SK-N-SH (cell line): ENCODE measurements at regions not wholly inside any gene's neighbourhood (a gene's known extent, or its start where the extent isn't known, plus 50 kb on each side); places are given as distances from the start of the nearest gene placed in this dataset.

Source experiments
- CTCF ChIA-PET: fragments of 300-600, 350-600 bp; formaldehyde crosslinking; extraction: SDS; loops from one replicate; lab custom pipeline; 2021; lab: Yijun Ruan, JAX
- POLR2A ChIA-PET: fragments of 350-600 bp; sonication (Branson Sonifier 250); formaldehyde crosslinking; extraction: SDS; loops from one replicate; lab custom pipeline; 2020; ENCODE audit warnings: antibody characterized with exemption, inconsistent platforms; lab: Yijun Ruan, JAX
- DNase-seq: peaks from one replicate; pipeline ENCODE4 v3.0.0; 2012
- H2AFZ ChIP-seq: fragments of 200-600 bp; sonication (generic); 2 replicates; pipeline ENCODE4 v1.8.1; 2016; ENCODE audit warnings: antibody characterized with exemption, mild to moderate bottlenecking, low read depth
- H3F3A ChIP-seq: fragments of 200-600 bp; sonication (generic); replicated peaks from 2 replicates; pipeline ENCODE3; 2016; ENCODE audit warnings: antibody characterized with exemption, mild to moderate bottlenecking; ENCODE audit not compliant: insufficient read depth
- H3K27ac ChIP-seq, 2 experiments: fragments of 200-500 bp in 1 of 2; fragments of 200-600 bp in 1 of 2; sonication (Bioruptor generic) in 1 of 2; sonication (generic), shearing (Covaris generic) in 1 of 2; 2 replicates each; pipeline versions ENCODE4 v1.5.1 to v1.6.1; 2014 to 2016; ENCODE audit warnings: low read depth in 2 of 2, inconsistent platforms in 1 of 2, low read length in 1 of 2, mild to moderate bottlenecking in 1 of 2, mixed read lengths in 1 of 2
- H3K27me3 ChIP-seq: fragments of 200-600 bp; sonication (generic), shearing (Covaris generic); 2 replicates; pipeline ENCODE4 v1.6.1; 2016; ENCODE audit warnings: mixed run types; ENCODE audit not compliant: insufficient read depth
- H3K36me3 ChIP-seq, 2 experiments: fragments of 200-500 bp in 1 of 2; fragments of 200-600 bp in 1 of 2; sonication (Bioruptor generic) in 1 of 2; sonication (generic) in 1 of 2; replicated peaks in 1 of 2; 2 replicates each; pipeline versions ENCODE3 to v1.5.1; 2014 to 2016; ENCODE audit warnings: low read length in 1 of 2, mild to moderate bottlenecking in 1 of 2; ENCODE audit not compliant: insufficient read depth in 2 of 2, control insufficient read depth in 1 of 2
- H3K4me1 ChIP-seq, 2 experiments: fragments of 200-500 bp in 1 of 2; fragments of 200-600 bp in 1 of 2; sonication (Bioruptor generic) in 1 of 2; sonication (generic), shearing (Covaris generic) in 1 of 2; 2 replicates each; pipeline versions ENCODE4 v1.5.1 to v1.6.1; 2014 to 2016; ENCODE audit warnings: low read depth in 1 of 2, low read length in 1 of 2, mixed run types in 1 of 2; ENCODE audit not compliant: insufficient read depth in 2 of 2, control insufficient read depth in 1 of 2
- H3K4me2 ChIP-seq: fragments of 200-600 bp; sonication (generic), shearing (Covaris generic); 2 replicates; pipeline ENCODE4 v1.6.1; 2017; ENCODE audit warnings: mixed run types
- H3K4me3 ChIP-seq, 2 experiments: fragments of 200-500 bp in 1 of 2; fragments of 200-600 bp in 1 of 2; sonication (Bioruptor generic) in 1 of 2; sonication (generic), shearing (Covaris generic) in 1 of 2; 2 replicates each; pipeline versions ENCODE4 v1.5.1 to v1.8.1; 2014 to 2016; ENCODE audit warnings: low read depth in 2 of 2, inconsistent platforms in 1 of 2, low read length in 1 of 2, mild to moderate bottlenecking in 1 of 2, mixed read lengths in 1 of 2, moderate library complexity in 1 of 2
- H3K79me2 ChIP-seq: fragments of 200-600 bp; sonication (generic); 2 replicates; pipeline ENCODE4 v1.8.1; 2017; ENCODE audit warnings: mild to moderate bottlenecking; ENCODE audit not compliant: insufficient read depth
- H3K9ac ChIP-seq: fragments of 200-600 bp; sonication (generic); 2 replicates; pipeline ENCODE4 v1.6.1; 2017; ENCODE audit warnings: mixed run types
- H3K9me2 ChIP-seq: fragments of 200-600 bp; sonication (generic); 2 replicates; pipeline ENCODE4 v1.6.1; 2017; ENCODE audit warnings: mixed run types
- H3K9me3 ChIP-seq: fragments of 200-600 bp; sonication (generic); 2 replicates; pipeline ENCODE4 v1.6.1; 2017; ENCODE audit warnings: mixed run types, mild to moderate bottlenecking, moderate library complexity
- H4K20me1 ChIP-seq: fragments of 200-600 bp; sonication (generic); 2 replicates; pipeline ENCODE4 v1.6.1; 2017; ENCODE audit warnings: mild to moderate bottlenecking, mixed run types; ENCODE audit not compliant: insufficient read depth
- CHD2 ChIP-seq: fragments of 150-350 bp; IDR thresholded peaks from 2 replicates; pipeline ENCODE4 v1.6.1; 2018; ENCODE audit warnings: low read length; ENCODE audit not compliant: partially characterized antibody
- ELF1 ChIP-seq: IDR thresholded peaks from 2 replicates; pipeline ENCODE4 v1.4.0; 2012
- EZH2phosphoT487 ChIP-seq: fragments of 200-600 bp; sonication (generic); IDR thresholded peaks from 2 replicates; pipeline ENCODE4 v1.6.1; 2017; ENCODE audit warnings: low read depth, mixed run types, mild to moderate bottlenecking, antibody characterized with exemption, moderate library complexity, borderline replicate concordance
- FOSL2 ChIP-seq: IDR thresholded peaks from 2 replicates; pipeline ENCODE4 v1.4.0; 2012; ENCODE audit warnings: low read depth, mild to moderate bottlenecking, moderate library complexity, borderline replicate concordance
- GABPA ChIP-seq: IDR thresholded peaks from 2 replicates; pipeline ENCODE4 v1.4.0; 2012; ENCODE audit warnings: low read depth, mild to moderate bottlenecking
- JUND ChIP-seq: IDR thresholded peaks from 2 replicates; pipeline ENCODE4 v1.4.0; 2012
- NFIC ChIP-seq: IDR thresholded peaks from 2 replicates; pipeline ENCODE4 v1.4.0; 2012; ENCODE audit warnings: borderline replicate concordance
- NRF1 ChIP-seq: IDR thresholded peaks from 2 replicates; pipeline ENCODE4 v1.6.1; 2012; ENCODE audit warnings: low read depth, mild to moderate bottlenecking, low read length
- RAD21 ChIP-seq: IDR thresholded peaks from 2 replicates; pipeline ENCODE4 v1.6.1; 2012; ENCODE audit warnings: mild to moderate bottlenecking, low read length
- RCOR1 ChIP-seq: fragments of 150-350 bp; IDR thresholded peaks from 2 replicates; pipeline ENCODE4 v1.6.1; 2017; ENCODE audit warnings: antibody characterized with exemption, low read length
- RFX5 ChIP-seq: IDR thresholded peaks from 2 replicates; pipeline ENCODE4 v1.6.1; 2012; ENCODE audit warnings: mild to moderate bottlenecking, improper control_type of control experiment, low read length
- SMC3 ChIP-seq: IDR thresholded peaks from 2 replicates; pipeline ENCODE4 v1.6.1; 2012; ENCODE audit warnings: low read depth, low read length, improper control_type of control experiment
- TEAD4 ChIP-seq: IDR thresholded peaks from 2 replicates; pipeline ENCODE4 v1.4.0; 2012; ENCODE audit warnings: mild to moderate bottlenecking, borderline replicate concordance; ENCODE audit not compliant: insufficient read depth
- YY1 ChIP-seq: IDR thresholded peaks from 2 replicates; pipeline ENCODE4 v1.4.0; 2012; ENCODE audit warnings: low read depth, mild to moderate bottlenecking
- WGBS: methylation state at CpG from one replicate; pipeline ENCODE4 v1.1.6; 2017; ENCODE audit warnings: low lambda C conversion rate; 5-methylcytosine and 5-hydroxymethylcytosine counted together
- TF ChIP-seq, protein P1 (sequence below): fragments of 200-600 bp; sonication (generic); IDR thresholded peaks from 2 replicates; pipeline ENCODE4 v1.6.1; 2017; ENCODE audit warnings: antibody characterized with exemption, mild to moderate bottlenecking, moderate library complexity
- TF ChIP-seq, protein P2 (sequence below): IDR thresholded peaks from 2 replicates; pipeline ENCODE4 v1.4.0; 2012; ENCODE audit warnings: low read depth, borderline replicate concordance
- TF ChIP-seq, protein P3 (sequence below): IDR thresholded peaks from 2 replicates; pipeline ENCODE4 v1.4.0; 2012; ENCODE audit warnings: low read depth, borderline replicate concordance
- TF ChIP-seq, protein P4 (sequence below): fragments of 150-350 bp; IDR thresholded peaks from 2 replicates; pipeline ENCODE4 v1.6.1; 2016; ENCODE audit warnings: mild to moderate bottlenecking, low read depth, low read length
- TF ChIP-seq, protein P5 (sequence below): IDR thresholded peaks from 2 replicates; pipeline ENCODE4; 2012

DNA sequence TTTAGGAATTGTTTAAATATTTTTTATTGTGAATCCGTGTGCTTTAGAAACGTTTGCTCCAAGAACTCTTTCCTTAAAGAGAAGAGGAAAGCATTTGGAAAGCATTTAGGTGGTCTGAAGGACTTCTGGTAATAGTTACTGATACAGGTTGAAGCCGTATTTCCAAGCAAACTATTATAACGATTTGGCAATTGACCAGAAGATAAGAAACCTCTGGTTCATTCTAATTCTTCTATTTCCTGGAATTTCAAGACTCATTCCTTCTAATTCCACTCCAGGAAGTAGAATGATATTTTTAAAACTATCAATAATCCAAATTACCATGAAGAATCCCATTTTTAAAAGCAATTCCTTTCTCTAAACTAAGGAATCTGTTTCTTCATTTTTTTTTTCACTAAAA is 158.9 kb upstream of the AGR3 start:
- no peaks in the 10 kb centered on the region for H3K36me3 ChIP-seq
- DNase-seq = no peak
- H3K27me3 ChIP-seq = peaks cover 10% of the 10 kb centered on the region
- no peak overlapping the region for H2AFZ ChIP-seq
- H4K20me1 ChIP-seq = no peaks in the 10 kb centered on the region
- H3K4me3 ChIP-seq = no peak overlapping the region
- POLR2A ChIA-PET = no interaction called here
- H3K9ac ChIP-seq = no peak overlapping the region
- CTCF ChIA-PET = no interaction called here
- peaks cover 0 to 5% of the 10 kb centered on the region in 2 experiments; a peak in 1 of 4 replicates for H3K4me1 ChIP-seq
- no peaks in the 10 kb centered on the region for H3K9me2 ChIP-seq
- no peak overlapping the region for H3K4me2 ChIP-seq
- no peaks in the 10 kb centered on the region for H3K79me2 ChIP-seq
- no peak overlapping the region for H3K27ac ChIP-seq
- TF ChIP-seq, protein P1, sequence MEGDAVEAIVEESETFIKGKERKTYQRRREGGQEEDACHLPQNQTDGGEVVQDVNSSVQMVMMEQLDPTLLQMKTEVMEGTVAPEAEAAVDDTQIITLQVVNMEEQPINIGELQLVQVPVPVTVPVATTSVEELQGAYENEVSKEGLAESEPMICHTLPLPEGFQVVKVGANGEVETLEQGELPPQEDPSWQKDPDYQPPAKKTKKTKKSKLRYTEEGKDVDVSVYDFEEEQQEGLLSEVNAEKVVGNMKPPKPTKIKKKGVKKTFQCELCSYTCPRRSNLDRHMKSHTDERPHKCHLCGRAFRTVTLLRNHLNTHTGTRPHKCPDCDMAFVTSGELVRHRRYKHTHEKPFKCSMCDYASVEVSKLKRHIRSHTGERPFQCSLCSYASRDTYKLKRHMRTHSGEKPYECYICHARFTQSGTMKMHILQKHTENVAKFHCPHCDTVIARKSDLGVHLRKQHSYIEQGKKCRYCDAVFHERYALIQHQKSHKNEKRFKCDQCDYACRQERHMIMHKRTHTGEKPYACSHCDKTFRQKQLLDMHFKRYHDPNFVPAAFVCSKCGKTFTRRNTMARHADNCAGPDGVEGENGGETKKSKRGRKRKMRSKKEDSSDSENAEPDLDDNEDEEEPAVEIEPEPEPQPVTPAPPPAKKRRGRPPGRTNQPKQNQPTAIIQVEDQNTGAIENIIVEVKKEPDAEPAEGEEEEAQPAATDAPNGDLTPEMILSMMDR = no peak
- TF ChIP-seq NRF1 (no peak), SMC3 (no peak), GABPA (no peak), CHD2 (no peak), RFX5 (no peak), EZH2phosphoT487 (no peak), YY1 (no peak)
- TF ChIP-seq, protein P2, sequence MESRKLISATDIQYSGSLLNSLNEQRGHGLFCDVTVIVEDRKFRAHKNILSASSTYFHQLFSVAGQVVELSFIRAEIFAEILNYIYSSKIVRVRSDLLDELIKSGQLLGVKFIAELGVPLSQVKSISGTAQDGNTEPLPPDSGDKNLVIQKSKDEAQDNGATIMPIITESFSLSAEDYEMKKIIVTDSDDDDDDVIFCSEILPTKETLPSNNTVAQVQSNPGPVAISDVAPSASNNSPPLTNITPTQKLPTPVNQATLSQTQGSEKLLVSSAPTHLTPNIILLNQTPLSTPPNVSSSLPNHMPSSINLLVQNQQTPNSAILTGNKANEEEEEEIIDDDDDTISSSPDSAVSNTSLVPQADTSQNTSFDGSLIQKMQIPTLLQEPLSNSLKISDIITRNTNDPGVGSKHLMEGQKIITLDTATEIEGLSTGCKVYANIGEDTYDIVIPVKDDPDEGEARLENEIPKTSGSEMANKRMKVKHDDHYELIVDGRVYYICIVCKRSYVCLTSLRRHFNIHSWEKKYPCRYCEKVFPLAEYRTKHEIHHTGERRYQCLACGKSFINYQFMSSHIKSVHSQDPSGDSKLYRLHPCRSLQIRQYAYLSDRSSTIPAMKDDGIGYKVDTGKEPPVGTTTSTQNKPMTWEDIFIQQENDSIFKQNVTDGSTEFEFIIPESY = no peak
- TF ChIP-seq, protein P3, sequence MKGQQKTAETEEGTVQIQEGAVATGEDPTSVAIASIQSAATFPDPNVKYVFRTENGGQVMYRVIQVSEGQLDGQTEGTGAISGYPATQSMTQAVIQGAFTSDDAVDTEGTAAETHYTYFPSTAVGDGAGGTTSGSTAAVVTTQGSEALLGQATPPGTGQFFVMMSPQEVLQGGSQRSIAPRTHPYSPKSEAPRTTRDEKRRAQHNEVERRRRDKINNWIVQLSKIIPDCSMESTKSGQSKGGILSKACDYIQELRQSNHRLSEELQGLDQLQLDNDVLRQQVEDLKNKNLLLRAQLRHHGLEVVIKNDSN = no peak
- H3F3A ChIP-seq = no peaks in the 10 kb centered on the region
- H3K9me3 ChIP-seq = no peaks in the 10 kb centered on the region
- WGBS = 6% methylated on average over 4 of the region's 4 CpGs

DNA sequence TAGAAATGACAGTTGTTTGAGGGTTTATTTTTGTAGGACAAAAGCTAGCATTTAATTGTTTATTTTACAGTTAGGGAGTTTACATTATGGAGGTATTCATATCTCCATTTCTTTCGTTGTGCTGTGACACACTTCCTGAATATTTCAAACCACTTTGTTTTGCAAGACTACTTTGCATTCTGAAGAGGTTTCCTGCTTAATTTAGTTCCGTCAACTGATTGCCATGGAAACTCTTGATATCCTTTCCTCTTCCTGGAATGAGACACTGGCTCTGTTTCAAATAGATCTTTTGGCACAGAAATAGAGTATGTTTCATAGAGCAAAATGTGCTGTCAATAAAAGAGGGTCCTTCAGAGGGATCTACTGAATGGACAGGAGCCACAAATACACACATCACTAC is 159.5 kb upstream of the AGR3 start:
- Histone ChIP-seq H3K36me3 (no peaks in the 10 kb centered on the region), H3F3A (no peaks in the 10 kb centered on the region), H2AFZ (no peak overlapping the region), H3K9me2 (no peaks in the 10 kb centered on the region), H4K20me1 (no peaks in the 10 kb centered on the region), H3K27me3 (peaks cover 10% of the 10 kb centered on the region), H3K4me1 (peaks cover 0 to 5% of the 10 kb centered on the region in 2 experiments; a peak in 1 of 4 replicates), H3K9me3 (no peaks in the 10 kb centered on the region), H3K4me3 (no peak overlapping the region), H3K27ac (no peak overlapping the region), H3K4me2 (no peak overlapping the region), H3K9ac (no peak overlapping the region), H3K79me2 (no peaks in the 10 kb centered on the region)
- TF ChIP-seq RFX5 (no peak), JUND (no peak), NRF1 (no peak), TEAD4 (no peak), FOSL2 (no peak), CHD2 (no peak), GABPA (no peak), EZH2phosphoT487 (no peak), SMC3 (no peak), NFIC (no peak), RAD21 (no peak), ELF1 (no peak), RCOR1 (no peak)
- TF ChIP-seq, protein P4, sequence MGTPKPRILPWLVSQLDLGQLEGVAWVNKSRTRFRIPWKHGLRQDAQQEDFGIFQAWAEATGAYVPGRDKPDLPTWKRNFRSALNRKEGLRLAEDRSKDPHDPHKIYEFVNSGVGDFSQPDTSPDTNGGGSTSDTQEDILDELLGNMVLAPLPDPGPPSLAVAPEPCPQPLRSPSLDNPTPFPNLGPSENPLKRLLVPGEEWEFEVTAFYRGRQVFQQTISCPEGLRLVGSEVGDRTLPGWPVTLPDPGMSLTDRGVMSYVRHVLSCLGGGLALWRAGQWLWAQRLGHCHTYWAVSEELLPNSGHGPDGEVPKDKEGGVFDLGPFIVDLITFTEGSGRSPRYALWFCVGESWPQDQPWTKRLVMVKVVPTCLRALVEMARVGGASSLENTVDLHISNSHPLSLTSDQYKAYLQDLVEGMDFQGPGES = no peak
- TF ChIP-seq, protein P5, sequence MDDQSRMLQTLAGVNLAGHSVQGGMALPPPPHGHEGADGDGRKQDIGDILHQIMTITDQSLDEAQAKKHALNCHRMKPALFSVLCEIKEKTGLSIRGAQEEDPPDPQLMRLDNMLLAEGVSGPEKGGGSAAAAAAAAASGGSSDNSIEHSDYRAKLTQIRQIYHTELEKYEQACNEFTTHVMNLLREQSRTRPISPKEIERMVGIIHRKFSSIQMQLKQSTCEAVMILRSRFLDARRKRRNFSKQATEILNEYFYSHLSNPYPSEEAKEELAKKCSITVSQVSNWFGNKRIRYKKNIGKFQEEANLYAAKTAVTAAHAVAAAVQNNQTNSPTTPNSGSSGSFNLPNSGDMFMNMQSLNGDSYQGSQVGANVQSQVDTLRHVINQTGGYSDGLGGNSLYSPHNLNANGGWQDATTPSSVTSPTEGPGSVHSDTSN = no peak
- DNase-seq = no peak
- CTCF ChIA-PET = no interaction called here
- 6% methylated on average over 2 of the region's 2 CpGs for WGBS
- POLR2A ChIA-PET = no interaction called here
